HG02884 (cell line): ENCODE measurements at regions not wholly inside any gene's neighbourhood (a gene's known extent, or its start where the extent isn't known, plus 50 kb on each side); places are given as distances from the start of the nearest gene placed in this dataset.

Experiments used
- ATAC-seq: cut with Tn5 transposase; IDR thresholded peaks from one replicate; pipeline ENCODE4 v1.9.1; 2021; ENCODE audit warnings: mild to moderate bottlenecking, moderate library complexity; ENCODE audit not compliant: unreplicated experiment

GRCh38 chr10:6743291-6743849 is 163.3 kb upstream of the PRKCQ start:
- no peak for ATAC-seq

- no peak for ATAC-seq
These were observed 161.5 kb upstream of the PRKCQ start for GRCh38 chr10:6741541-6741941.

GRCh38 chr10:6739530-6740174 is 159.6 kb upstream of the PRKCQ start:
- no peak for ATAC-seq

GRCh38 chr10:6738112-6738768 is 158.2 kb upstream of the PRKCQ start:
- no peak for ATAC-seq

- no peak for ATAC-seq
These were observed 157.7 kb upstream of the PRKCQ start for GRCh38 chr10:6737758-6738111.

GRCh38 chr10:6737080-6737641 is 157.1 kb upstream of the PRKCQ start:
- ATAC-seq: no peak

GRCh38 chr10:6734286-6734685 is 154.2 kb upstream of the PRKCQ start:
- ATAC-seq: no peak

GRCh38 chr10:6729861-6730344 is 149.8 kb upstream of the PRKCQ start:
- ATAC-seq: no peak

GRCh38 chr10:6729071-6729774 is 149.1 kb upstream of the PRKCQ start:
- no peak for ATAC-seq

GRCh38 chr10:6726924-6727323 is 146.8 kb upstream of the PRKCQ start:
- no peak for ATAC-seq

GRCh38 chr10:6722616-6723004 is 142.5 kb upstream of the PRKCQ start:
- no peak for ATAC-seq

GRCh38 chr10:6721964-6722615 is 142.0 kb upstream of the PRKCQ start:
- no peak for ATAC-seq

GRCh38 chr10:6721480-6721879 is 141.4 kb upstream of the PRKCQ start:
- no peak for ATAC-seq

GRCh38 chr10:6719561-6719960 is 139.5 kb upstream of the PRKCQ start:
- no peak for ATAC-seq

GRCh38 chr10:6718550-6718949 is 138.5 kb upstream of the PRKCQ start:
- ATAC-seq: no peak

- ATAC-seq: no peak
These were observed 136.4 kb upstream of the PRKCQ start for GRCh38 chr10:6716516-6716915.

- ATAC-seq: no peak
These were observed 133.6 kb upstream of the PRKCQ start for GRCh38 chr10:6713716-6714115.

- ATAC-seq: no peak
These were observed 133.0 kb upstream of the PRKCQ start for GRCh38 chr10:6713120-6713519.

- ATAC-seq: no peak
These were observed 131.8 kb upstream of the PRKCQ start for GRCh38 chr10:6711881-6712280.

GRCh38 chr10:6711408-6711841 is 131.3 kb upstream of the PRKCQ start:
- no peak for ATAC-seq

GRCh38 chr10:6707352-6707751 is 127.3 kb upstream of the PRKCQ start:
- ATAC-seq: no peak
